NCI-H187 (cell line): ENCODE measurements at regions not wholly inside any gene's neighbourhood (a gene's known extent, or its start where the extent isn't known, plus 50 kb on each side); places are given as distances from the start of the nearest gene placed in this dataset.
"Not testable (repeated sequence)": the region's sequence is repeated elsewhere in the genome, so short reads cannot be mapped to it uniquely, and the experiment has no call there.

Experiments used
- DNase-seq, 2 experiments: peaks; one replicate each; lab custom pipeline; 2025; lab: John Stamatoyannopoulos, UW

DNA sequence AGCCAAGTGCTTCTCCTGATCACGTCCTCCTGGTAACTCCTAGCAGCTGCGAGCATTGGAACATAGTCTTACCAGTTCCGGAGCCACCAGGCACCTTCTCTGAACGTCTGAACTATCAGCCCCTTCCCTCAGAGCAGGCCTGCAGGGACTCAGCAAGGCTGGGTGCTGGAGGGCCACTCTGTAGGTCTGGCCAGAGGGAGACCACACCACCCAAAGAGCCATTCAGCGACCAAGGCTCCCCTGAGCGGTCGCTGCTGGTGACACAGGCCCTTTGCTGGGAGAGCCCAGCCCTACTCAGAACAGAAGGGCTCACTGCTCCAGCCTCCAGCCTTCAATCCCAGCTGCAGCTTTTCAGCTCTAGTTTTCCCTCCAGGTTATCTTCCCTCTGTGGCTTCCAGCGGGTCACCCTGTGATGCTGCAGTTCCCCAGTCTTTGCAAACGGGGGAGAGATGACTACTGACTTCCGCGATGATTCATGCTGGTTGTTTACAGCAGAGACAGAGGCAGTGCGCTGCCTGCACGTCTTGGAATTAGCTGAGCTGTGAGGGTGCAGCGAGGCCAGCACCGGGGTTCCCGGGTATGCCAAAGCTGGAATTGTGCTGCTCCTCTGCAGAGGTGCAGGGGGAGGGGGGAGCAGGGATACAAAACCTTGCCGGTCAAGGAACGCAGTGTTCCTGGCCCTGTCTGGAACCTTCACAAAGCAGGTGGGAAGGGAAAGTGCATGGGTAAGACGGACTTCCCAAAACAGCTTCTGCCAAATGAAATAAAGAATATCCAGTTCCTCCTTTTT is 161.4 kb downstream of the LY86 start:
- no peak for DNase-seq

DNA sequence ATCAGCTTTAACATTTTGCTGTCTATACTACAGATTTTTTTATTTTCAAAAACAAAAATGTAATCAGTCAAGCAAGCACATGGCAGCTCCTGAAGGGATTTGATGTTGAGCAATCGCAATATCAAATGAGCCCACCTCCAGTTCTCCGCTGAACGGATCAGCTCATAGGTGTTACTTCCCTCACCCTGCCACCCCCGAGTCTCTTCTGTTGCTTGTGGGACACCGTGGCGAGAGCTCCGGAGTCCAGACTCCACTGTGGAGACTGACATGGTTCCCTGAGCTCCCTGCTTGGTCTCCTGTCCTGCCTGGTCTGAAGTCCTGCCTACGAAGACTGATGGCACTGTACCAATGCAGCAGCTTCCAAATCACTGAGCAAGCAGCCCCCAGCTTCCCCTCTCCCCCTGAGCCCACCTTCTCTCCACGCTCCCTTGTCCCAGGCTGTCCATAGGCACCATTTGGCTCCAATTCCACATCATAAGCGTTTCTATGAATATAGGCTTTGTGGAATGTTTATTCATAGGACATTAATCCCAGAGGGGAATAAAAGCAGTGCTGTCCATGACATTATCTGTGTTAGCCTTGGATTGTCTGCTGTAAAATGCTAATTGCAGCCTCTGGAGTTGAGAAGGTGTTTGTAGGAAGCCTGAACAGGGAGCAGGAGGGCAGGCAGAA is 162.2 kb downstream of the LY86 start:
- DNase-seq, result no peak

DNA sequence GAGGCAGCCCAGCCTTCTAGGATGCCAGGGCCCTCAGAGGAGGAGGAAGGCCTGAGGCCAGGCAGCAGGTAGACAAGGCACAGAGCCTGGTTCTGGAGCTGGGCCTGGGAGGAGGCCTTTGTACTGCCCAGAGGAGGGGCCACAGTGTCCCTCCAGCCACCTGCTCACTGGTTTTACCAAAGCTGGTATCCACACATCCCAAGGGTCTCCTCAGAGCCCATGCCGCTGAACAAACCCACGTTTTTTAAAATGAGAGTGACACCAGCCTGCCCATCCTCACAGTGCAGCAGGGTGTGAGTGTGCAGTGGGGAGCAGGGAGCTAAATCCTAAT is 162.7 kb downstream of the LY86 start:
- no peak for DNase-seq

DNA sequence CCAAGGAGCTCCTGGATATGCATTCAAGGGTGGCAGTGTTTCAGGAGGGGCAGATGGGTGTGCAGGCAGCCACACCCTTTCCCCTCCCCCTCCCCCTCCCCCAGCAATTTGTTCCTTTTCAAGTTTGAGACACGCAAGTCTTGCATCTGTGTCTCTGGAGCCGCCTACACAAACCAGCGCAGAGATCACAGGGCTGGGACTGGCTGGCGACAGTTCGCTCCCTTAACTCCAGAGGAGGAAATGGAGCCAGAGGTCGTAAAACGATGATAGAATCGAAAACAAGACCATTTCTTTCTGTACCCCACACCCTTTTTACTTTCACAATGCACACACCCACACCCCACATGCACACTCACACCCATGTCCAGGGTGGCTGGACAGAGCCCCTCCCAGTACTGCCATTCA is 163.1 kb downstream of the LY86 start:
- DNase-seq, result no peak

DNA sequence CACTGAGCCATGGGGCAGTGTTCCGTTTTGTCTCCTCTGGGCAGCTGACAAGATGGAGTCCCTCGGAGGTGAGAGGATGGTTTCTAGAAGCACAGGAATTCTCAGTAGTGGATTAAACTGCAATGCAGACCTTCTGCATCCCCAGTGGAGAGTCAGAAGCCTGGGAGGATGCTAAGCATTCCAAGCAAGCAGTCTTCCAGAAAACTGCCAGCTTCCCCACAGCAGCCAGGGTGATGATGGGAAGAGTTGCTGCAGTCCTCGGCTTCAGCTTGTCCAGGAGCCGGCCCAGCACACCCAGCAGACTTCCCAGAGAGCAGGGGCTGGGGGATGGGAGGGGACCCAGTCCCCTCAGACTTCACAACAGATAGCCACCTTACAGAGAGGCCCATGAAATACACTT is 163.6 kb downstream of the LY86 start:
- DNase-seq, result no peak

DNA sequence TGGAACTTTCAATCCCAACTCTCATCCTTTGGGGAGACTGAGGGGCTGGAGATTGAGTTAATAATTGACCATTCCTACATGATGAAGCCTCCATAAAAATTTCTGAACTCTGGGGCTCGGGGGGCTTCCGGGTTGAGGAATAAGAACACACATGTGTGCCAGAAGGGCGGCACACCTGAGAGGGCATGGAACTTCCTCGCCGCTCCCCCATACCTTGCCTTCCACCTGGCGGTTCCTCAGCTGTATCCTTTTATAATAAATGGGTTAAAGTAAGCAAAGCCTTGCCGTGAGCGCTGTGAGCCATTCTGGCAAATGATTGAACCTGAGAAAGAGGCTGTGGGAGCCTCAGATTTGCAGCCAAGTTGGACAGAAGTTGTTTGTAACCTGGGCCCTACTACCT is 164.8 kb downstream of the LY86 start:
- no peak for DNase-seq

DNA sequence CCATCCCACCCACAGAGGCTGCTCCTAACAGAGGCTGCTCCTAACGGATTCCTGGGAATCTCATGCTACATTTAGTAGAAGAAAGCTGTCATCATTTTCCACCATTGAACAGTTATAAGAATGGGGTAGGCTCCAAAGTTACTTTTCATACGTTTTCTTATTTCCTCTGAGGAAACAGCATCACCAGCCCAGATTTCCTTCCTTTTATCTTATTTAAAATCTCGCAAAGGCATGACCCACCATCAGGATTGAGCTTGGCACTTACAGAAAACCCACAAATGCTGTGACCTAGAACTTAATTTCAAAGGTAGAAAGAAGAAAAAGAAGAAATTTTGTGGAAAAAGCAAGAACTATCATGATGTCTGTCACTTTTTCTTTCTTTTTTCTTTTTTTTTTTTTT is 168.0 kb downstream of the LY86 start:
- no peak for DNase-seq

DNA sequence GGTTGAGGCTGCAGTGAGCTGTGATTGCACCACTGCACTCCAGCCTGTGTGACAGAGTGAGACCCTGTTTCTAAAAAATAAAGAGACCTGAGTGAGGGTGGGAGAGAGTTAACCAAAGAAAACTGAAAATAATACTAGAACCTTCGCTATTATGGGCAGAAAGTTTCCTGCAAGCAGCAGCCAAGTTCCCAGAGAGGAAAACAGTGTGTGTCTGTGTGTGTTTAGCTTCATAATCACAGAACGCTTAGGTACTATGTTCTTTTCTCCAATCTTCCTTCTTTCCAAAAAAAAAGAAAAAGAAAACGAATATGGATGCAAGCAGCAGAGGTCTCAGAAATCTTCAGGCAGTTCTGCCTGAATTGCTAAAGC is 170.0 kb downstream of the LY86 start:
- no peak for DNase-seq

DNA sequence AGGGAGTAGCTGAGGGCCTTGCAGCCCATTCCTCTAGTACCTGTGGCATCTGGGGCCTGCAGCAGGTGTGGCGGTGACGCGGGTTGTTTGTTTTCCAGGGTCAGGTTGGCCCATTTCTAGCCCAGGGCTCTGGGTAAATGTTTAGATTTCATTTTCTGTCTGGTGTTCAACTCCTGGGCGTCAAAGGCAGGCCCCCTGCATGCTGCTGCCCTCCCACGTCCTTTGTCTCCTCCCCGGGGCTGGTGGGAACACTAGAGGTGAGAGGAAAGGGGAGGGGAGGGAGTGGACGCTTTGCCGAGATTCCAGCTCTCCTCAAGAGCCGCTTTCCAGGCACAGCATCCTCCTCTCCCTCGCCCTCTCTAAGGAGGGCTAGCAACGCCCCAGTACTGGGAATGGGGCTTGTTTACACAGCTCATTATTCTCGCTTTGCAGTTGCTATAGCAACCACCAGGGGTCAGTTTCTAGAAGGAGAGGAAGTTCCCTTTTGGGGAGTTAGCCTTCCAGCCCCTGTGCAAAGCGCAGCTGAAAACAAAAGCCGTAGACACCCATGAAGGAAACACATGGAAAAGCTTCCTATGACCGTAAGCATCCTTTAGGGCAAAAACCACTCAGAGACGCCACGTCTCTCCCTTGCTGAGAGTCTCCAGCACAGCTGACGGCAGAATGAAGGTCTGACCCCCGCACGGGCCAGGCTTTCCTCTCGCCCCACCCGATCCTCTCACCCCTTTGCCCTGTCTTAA is 170.6 kb downstream of the LY86 start:
- peak; percentile 14 to 20 for DNase-seq

DNA sequence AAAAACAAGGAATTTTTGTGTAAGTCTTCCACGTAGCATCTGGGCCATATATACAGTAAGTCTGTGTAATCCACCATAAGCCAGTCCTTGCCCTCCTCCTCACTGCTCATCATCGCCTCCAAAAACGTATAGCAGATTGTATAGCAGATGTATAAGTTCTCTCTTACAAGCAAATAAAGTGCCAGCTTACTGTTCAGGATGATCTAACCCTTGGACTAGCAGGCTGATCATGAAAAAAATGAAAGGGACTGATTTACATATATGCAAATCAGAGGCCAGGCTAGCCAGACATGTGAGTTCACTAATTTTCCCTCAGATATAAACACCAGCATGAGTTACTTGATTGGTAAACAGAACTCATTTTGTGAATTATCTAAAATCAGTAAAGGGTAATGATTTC is 171.5 kb downstream of the LY86 start:
- no peak for DNase-seq

DNA sequence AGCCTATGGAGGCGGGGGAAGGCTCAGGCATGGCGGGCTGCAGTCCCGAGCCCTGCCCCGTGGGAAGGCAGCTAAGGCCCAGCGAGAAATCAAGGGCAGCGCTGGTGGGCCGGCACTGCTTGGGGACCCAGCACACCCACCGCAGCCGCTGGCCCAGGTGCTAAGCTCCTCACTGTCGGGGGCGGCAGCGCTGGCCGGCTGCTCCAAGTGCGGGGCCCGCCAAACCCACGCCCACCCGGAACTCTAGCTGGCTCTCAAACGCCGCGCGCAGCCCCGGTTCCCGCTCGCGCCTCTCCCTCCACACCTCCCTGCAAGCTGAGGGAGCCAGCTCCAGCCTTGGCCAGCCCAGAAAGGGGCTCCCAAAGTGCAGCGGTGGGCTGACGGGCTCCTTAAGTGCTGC is 174.0 kb downstream of the LY86 start:
- DNase-seq, result not testable (repeated sequence)

DNA sequence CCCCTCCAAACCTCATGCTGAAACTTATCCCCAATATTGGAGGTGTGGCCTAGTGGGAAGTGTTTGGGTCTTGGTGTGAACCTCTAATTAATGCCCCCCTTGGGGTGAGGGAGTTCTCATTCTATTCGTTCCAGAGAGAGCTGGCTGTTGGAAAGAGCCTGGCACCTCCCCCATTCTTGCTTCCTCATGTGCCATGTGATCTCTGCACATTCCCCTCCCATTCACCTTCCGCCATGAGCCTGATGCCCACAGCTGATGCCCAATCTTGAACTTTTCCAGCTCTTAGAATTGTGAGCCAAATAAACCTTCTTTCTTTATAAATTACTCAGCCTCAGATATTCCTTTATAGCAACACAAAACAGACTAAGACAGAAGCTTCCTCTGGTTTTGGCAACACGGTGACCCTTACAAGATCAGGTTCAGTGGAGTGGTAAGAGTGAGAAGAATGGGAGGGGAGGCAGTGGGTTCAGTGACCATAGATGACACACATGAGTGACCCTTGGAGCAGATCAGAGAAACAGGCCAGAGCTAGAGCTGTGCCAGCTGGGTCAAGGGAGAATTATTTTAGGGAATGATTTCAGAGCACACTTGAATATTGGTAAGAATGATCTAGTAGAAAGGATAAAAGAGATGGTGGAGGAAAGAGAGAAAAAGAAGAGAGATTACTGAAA is 176.4 kb downstream of the LY86 start:
- DNase-seq, result no peak

DNA sequence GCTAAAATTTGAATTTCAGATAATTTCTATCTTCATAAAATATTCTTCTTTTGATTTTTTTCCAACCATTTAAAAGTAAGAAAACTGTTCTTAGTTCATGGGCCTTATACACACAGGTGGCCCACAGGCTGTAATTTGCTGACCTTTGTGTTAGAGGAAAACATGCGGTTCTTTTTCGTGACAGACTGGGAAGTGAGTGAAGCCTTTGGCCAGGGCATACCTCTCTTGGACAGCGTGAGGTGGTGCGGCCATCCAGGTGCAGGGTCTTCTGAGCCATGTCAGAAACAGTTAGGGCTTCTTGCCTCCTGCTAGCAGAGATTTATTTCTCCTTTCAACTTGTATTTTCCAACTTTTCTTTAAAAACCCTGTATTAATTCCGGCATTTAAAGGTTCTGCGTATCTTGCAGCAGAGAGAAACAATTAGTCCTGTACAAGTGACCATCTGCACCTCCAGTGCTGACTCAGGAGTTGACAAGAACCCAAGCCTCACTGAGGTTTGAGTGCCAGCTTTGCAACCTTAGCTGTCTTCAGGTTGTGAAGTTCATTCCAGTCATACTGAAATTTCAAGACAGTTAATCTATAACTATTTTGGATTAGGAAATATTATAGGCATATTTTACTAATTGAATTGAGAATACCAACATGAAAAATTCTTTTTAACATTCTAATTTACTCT is 177.8 kb downstream of the LY86 start:
- no peak for DNase-seq

DNA sequence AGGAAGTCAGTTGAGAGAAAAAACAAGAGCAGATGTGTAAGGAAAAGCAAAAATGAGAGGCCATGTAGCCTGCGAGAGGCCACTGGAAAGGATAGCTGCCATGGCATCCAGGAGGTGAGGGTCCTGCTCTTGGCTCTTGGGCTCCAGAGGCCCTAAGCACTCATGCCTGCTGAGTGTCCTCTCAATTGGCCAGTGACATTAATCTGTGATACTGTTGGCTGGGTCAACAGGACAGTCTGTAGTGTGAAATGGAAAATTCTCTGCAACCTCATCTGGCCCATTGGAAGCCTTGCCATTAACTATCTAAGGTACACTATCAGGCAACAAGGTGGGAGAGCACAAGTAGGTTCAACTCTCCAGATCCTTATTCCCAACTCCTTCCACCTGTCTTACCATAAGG is 180.9 kb downstream of the LY86 start:
- DNase-seq, result no peak

DNA sequence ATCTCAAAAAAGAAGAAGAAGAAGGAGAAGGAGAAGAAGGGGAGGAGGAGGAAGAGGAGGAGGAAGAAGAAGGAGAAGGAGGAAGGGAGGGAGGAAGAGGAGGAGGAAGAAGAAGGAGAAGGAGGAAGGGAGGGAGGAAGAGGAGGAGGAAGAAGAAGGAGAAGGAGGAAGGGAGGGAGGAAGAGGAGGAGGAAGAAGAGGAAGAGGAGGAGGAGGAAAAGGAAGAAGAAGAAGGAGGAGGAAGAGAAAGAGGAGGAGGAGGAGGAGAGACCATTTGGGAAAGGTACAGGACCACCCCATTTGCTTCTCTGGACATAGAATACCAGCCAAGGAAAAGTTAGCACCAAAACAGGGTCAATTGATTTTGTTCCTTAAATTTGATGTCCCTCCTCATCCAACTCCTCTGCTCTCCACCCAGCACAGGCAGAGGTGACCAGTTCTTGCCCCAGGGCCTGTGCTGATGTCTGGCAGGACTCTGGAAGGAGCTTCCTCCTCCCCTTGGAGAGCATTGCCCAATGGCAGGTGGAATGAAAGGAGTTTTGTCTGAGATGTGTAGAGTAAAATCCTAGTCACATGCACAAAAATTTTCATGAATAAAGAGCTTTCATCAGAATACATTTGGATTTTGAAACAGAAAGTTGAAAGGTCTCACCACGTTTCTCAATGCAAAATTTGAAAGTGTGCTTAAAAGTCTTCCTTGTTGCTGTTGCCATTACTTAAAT is 182.9 kb downstream of the LY86 start:
- no peak for DNase-seq

DNA sequence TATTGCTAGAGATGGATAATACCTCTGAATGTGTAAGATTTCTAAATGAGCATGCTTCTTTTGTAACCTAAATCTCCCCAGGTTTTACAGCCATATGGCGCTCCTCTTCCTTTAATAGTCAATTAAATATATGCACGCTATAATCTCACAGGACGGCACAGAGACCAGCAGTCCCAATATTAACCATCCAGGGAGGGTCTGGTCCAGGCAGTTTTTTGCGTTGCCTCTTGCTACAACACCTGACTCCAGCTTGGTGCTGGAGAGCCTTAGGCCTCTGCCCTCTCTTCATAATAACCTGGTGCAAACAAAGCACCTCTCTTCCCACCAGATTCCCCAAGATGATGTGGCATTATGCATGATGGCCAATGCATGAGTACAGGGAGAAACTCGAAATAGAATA is 183.4 kb downstream of the LY86 start:
- no peak for DNase-seq

DNA sequence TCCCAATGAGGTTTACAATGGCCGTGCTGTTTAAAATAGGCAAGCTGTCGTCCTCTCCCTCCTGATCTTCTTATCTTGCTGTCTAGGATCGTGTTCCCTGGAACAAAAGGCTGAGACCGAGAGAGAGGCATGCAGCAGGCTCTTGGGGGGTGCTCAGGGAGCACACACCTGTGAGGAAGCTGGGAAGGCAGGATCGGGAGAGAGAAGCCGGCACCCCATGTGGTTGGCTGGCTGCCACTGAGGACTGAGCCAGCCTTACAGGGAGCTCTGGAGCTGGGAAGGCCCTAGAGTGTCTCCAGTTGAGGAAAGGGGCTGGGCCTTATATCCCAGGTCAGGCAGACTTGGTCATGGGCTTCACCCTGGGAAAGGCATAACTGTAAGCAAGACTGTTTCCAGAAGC is 184.2 kb downstream of the LY86 start:
- no peak for DNase-seq

DNA sequence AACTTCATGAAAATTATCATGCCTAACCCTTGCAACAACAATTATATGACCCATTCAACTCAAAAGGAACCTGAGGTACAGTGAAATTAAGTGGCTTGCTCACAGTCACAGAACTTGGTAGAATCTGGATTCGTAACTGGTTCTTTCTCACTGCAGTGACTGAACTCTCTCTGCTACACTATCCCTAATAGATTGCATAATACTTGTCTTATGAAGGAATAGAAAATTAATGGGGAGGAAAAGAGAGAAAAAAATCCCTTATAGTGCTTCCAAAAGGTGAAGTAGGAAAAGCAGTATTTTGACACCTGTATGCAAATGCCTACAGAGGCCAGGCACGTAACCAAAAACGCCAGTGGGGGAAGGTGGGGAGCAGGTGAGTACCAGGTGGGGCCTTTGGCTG is 186.6 kb downstream of the LY86 start:
- peak in 1 of 2 experiments; percentile 23 for DNase-seq

DNA sequence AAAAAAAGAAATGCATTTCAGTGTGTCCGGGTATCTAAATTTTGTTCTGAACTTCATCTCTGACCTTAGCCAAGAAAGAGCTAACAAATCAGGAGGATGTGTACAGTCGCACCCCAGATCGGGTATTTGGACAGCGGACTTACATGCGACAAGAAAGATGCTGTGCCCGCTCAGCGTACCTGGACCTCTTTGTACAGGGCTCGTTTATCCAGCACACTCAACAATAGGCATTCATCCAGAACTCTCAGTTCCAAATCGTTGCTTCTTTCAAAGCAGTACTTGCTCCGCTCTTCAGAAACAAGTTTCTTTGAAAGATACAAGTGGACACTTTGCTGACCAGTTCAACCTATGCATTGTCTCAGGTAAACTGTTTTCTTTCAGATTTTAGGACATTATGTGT is 191.7 kb downstream of the LY86 start:
- DNase-seq, result no peak

DNA sequence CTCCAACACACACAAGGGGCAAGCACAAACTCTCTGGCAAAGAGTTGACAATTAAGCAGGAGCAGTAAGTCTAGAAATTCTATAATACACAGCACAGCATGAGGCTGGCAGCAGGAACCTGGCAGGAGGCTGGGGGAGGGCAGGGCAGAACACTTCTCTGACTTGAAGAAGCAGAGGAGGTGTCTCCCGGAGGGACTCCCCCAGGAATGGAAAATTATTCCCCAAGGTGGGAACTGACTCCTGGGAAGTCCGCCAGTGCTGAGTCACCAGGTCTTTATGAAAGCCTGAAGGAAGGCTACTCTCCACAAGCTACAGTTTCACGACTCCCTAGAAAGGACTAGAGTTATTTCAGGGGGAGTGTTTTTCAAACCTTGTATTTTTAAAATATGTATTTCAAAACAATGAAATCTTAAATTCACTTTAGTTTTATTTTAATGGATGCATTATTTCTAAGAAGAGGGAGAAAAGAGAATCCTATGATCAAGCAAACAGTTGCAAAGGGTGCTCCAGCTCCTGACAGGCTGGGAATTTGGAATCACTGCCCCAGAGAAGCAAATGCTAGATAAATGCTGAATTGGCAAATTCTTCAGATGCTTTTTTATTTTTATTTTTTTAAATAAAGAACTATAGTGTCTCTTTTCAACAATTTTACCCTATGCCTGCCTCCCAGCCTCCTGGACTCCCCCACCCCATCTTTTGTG is 192.8 kb downstream of the LY86 start:
- no peak for DNase-seq

DNA sequence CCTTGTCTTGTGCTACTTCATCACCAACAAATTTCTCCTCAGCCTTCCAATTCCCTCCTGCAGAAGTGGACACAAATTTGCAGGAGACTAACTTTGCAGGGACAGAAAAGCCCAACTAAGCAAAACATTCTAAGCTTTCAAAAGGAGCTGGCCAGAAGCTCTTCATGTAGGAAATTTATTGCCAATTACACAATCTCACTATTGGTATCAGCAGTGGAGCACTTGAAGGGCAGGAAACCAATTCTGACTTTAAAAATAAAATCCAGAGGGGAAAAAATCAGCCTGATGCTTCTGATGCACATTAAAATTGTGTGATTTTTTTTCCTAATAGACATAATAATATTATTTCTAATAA is 193.3 kb downstream of the LY86 start:
- no peak for DNase-seq
